ENCODE measurements at regions not wholly inside any gene's neighbourhood (a gene's known extent, or its start where the extent isn't known, plus 50 kb on each side); places are given as distances from the start of the nearest gene placed in this dataset.

GRCh38 chr3:182711853-182712252 lies 81.5 kb upstream of the ATP11B start:
- no peak for TF ChIP-seq EZH2 (IDR thresholded peaks at IDR 0.05; ENCODE audit: borderline replicate concordance, low read length)
- TF ChIP-seq, protein P1, sequence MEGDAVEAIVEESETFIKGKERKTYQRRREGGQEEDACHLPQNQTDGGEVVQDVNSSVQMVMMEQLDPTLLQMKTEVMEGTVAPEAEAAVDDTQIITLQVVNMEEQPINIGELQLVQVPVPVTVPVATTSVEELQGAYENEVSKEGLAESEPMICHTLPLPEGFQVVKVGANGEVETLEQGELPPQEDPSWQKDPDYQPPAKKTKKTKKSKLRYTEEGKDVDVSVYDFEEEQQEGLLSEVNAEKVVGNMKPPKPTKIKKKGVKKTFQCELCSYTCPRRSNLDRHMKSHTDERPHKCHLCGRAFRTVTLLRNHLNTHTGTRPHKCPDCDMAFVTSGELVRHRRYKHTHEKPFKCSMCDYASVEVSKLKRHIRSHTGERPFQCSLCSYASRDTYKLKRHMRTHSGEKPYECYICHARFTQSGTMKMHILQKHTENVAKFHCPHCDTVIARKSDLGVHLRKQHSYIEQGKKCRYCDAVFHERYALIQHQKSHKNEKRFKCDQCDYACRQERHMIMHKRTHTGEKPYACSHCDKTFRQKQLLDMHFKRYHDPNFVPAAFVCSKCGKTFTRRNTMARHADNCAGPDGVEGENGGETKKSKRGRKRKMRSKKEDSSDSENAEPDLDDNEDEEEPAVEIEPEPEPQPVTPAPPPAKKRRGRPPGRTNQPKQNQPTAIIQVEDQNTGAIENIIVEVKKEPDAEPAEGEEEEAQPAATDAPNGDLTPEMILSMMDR (IDR thresholded peaks at IDR 0.05; ENCODE audit: low read length), result no peak

Data from OCI-LY1 (cell line).